ENCODE measurements at regions not wholly inside any gene's neighbourhood (a gene's known extent, or its start where the extent isn't known, plus 50 kb on each side); places are given as distances from the start of the nearest gene placed in this dataset.

- Histone ChIP-seq H3K14ac (ENCODE audit: insufficient read length) (no peak overlapping the region), H3K9me3 (ENCODE audit: insufficient read depth in 2 of 2, low read depth in 1 of 2, low read length in 1 of 2) (peaks cover 0 to 5% of the 10 kb centered on the region in 2 experiments; a peak in 1 of 4 replicates), H3K23ac (ENCODE audit: insufficient read length) (no peak overlapping the region), H3K27me3 (replicated peaks in 1 of 4; ENCODE audit: control insufficient read depth in 3 of 4, extremely low read depth in 1 of 4, insufficient read depth in 3 of 4, low read length in 3 of 4) (no peaks in the 10 kb centered on the region), H3K4me1 (replicated peaks in 1 of 4; ENCODE audit: control insufficient read depth in 3 of 4, insufficient read depth in 4 of 4, low read length in 3 of 4) (no peaks in the 10 kb centered on the region), H2AFZ (ENCODE audit: low read length) (no peak overlapping the region), H3K4ac (replicated peaks; ENCODE audit: insufficient read length, low read depth, low read length) (no peak overlapping the region), H3K27ac (ENCODE audit: low read depth, low read length) (no peak overlapping the region), H3K79me2 (ENCODE audit: control insufficient read depth in 1 of 2, insufficient read depth in 2 of 2, low read length in 2 of 2) (no peaks in the 10 kb centered on the region), H3K23me2 (ENCODE audit: low read depth, low read length) (no peaks in the 10 kb centered on the region; the same call in 1 of the 2 replicates), H4K20me1 (replicated peaks in 1 of 2; ENCODE audit: control insufficient read depth in 1 of 2, insufficient read depth in 2 of 2, low read length in 2 of 2) (no peaks in the 10 kb centered on the region), H3K56ac (replicated peaks; ENCODE audit: insufficient read length, low read depth, low read length) (no peak overlapping the region), H2BK15ac (ENCODE audit: low read length) (no peak overlapping the region), H4K5ac (ENCODE audit: insufficient read length, low read depth, low read length) (no peak overlapping the region), H3K9ac (replicated peaks in 1 of 4; ENCODE audit: extremely low read depth in 1 of 4, low read depth in 3 of 4, low read length in 3 of 4) (no peak overlapping the region), H2BK20ac (ENCODE audit: low read length) (no peak overlapping the region), H2BK12ac (ENCODE audit: low read depth, low read length) (no peak overlapping the region), H4K91ac (replicated peaks; ENCODE audit: insufficient read length, low read length) (no peak overlapping the region), H3K4me3 (ENCODE audit: extremely low read depth in 1 of 4, insufficient read depth in 2 of 4, low read depth in 3 of 4, low read length in 4 of 4) (no peak overlapping the region), H3K4me2 (ENCODE audit: insufficient read depth in 1 of 2, low read depth in 2 of 2, low read length in 2 of 2) (no peak overlapping the region), H3K18ac (ENCODE audit: extremely low read depth, low read length) (no peak overlapping the region), H2BK5ac (ENCODE audit: low read depth, low read length) (no peak overlapping the region), H3K36me3 (ENCODE audit: control insufficient read depth in 2 of 4, insufficient read depth in 4 of 4, low read length in 3 of 4) (no peaks in the 10 kb centered on the region), H2BK120ac (replicated peaks; ENCODE audit: low read depth, low read length) (no peak overlapping the region), H3K79me1 (ENCODE audit: low read depth, low read length) (no peaks in the 10 kb centered on the region), H4K8ac (ENCODE audit: extremely low read depth, insufficient read depth, low read length) (no peak overlapping the region), H2AK5ac (ENCODE audit: low read depth, low read length) (no peak overlapping the region)
- FAIRE-seq (no peak), DNase-seq (ENCODE audit: low read depth in 1 of 2, low spot score in 2 of 2) (no peak)
- ChIA-PET CTCF (ENCODE audit: partially characterized antibody) (no interaction called here), POLR2A (ENCODE audit: partially characterized antibody) (no interaction called here)
- WGBS, 2 experiments (ENCODE audit: extremely low coverage in 1 of 2, insufficient coverage in 1 of 2, insufficient read length in 1 of 2, insufficient replicate concordance in 2 of 2, low coverage in 1 of 2, low lambda C conversion rate in 2 of 2, missing lambda C conversion rate in 1 of 2): 89% methylated on average over 4 of the region's 4 CpGs; no CpG with 5 or more reads in 1 of the 2 experiments
- TF ChIP-seq GABPA (IDR thresholded peaks at IDR 0.05; ENCODE audit: borderline replicate concordance, insufficient read depth, low read length): no peak
These were observed 540.0 kb upstream of the NR3C2 start for GRCh38 chr4:148982200-148982599.

Measured in H1 (cell line).